AG09319 (cell line): ENCODE measurements at regions not wholly inside any gene's neighbourhood (a gene's known extent, or its start where the extent isn't known, plus 50 kb on each side); places are given as distances from the start of the nearest gene placed in this dataset.

Source experiments
- DNase-seq: peaks from one replicate; pipeline ENCODE4 v3.0.0-alpha.2; 2010; ENCODE audit warnings: low read depth; ENCODE audit errors: extremely low read depth
- CTCF ChIP-seq: IDR thresholded peaks from 2 replicates; pipeline ENCODE4 v1.5.1; 2011; ENCODE audit warnings: low read depth, mild to moderate bottlenecking, inconsistent platforms, low read length, moderate library complexity

- DNase-seq: no peak
- no peak for TF ChIP-seq CTCF
Observed at GRCh38 chr10:105971460-105971859, 1193.0 kb downstream of the SORCS1 start.

- no peak for DNase-seq
- no peak for TF ChIP-seq CTCF
Observed at GRCh38 chr10:105969884-105970377, 1194.6 kb downstream of the SORCS1 start.

- DNase-seq: no peak
- TF ChIP-seq CTCF: no peak
Observed at GRCh38 chr10:105968666-105969065, 1195.8 kb downstream of the SORCS1 start.

GRCh38 chr10:105967256-105967655 lies 1197.2 kb downstream of the SORCS1 start:
- no peak for DNase-seq
- TF ChIP-seq CTCF: no peak

GRCh38 chr10:105965141-105965540 lies 1199.4 kb downstream of the SORCS1 start:
- no peak for DNase-seq
- TF ChIP-seq CTCF: no peak

GRCh38 chr10:105964009-105964408 lies 1200.5 kb downstream of the SORCS1 start:
- no peak for TF ChIP-seq CTCF

GRCh38 chr10:105963334-105963884 lies 1201.1 kb downstream of the SORCS1 start:
- no peak for TF ChIP-seq CTCF
- DNase-seq: no peak

More at GRCh38 chr10:105964009-105964408, 1200.5 kb downstream of the SORCS1 start:
- no peak for DNase-seq
